ENCODE measurements at regions not wholly inside any gene's neighbourhood (a gene's known extent, or its start where the extent isn't known, plus 50 kb on each side); places are given as distances from the start of the nearest gene placed in this dataset.

DNA sequence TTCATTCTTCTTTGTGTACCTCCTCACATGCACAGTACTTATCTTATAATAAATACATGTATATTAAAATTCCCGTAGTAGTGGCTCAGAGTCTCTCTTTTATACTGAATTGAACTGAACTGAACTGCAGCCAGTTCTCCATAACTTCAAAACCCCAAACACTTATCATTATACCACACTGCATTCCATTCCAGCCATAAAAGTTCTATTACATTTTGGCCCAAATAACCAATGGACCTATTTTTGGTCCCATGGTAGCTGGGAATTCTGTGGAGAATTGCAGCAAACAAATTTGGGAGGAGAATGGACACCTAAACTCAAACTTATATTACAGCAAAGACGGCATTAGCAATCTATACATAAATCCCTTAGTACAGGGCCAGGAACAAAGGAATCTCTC lies 86.6 kb upstream of the C1orf87 start:
- TF ChIP-seq, protein P1, sequence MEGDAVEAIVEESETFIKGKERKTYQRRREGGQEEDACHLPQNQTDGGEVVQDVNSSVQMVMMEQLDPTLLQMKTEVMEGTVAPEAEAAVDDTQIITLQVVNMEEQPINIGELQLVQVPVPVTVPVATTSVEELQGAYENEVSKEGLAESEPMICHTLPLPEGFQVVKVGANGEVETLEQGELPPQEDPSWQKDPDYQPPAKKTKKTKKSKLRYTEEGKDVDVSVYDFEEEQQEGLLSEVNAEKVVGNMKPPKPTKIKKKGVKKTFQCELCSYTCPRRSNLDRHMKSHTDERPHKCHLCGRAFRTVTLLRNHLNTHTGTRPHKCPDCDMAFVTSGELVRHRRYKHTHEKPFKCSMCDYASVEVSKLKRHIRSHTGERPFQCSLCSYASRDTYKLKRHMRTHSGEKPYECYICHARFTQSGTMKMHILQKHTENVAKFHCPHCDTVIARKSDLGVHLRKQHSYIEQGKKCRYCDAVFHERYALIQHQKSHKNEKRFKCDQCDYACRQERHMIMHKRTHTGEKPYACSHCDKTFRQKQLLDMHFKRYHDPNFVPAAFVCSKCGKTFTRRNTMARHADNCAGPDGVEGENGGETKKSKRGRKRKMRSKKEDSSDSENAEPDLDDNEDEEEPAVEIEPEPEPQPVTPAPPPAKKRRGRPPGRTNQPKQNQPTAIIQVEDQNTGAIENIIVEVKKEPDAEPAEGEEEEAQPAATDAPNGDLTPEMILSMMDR (IDR thresholded peaks at IDR 0.05) = no peak
- TF ChIP-seq POLR2A (IDR thresholded peaks at IDR 0.05) (no peak), EP300 (IDR thresholded peaks at IDR 0.05) (no peak)

All from suprapubic skin (tissue), 3 donors.